ENCODE measurements at regions not wholly inside any gene's neighbourhood (a gene's known extent, or its start where the extent isn't known, plus 50 kb on each side); places are given as distances from the start of the nearest gene placed in this dataset.
"Not testable (repeated sequence)": the region's sequence is repeated elsewhere in the genome, so short reads cannot be mapped to it uniquely, and the experiment has no call there.

DNA sequence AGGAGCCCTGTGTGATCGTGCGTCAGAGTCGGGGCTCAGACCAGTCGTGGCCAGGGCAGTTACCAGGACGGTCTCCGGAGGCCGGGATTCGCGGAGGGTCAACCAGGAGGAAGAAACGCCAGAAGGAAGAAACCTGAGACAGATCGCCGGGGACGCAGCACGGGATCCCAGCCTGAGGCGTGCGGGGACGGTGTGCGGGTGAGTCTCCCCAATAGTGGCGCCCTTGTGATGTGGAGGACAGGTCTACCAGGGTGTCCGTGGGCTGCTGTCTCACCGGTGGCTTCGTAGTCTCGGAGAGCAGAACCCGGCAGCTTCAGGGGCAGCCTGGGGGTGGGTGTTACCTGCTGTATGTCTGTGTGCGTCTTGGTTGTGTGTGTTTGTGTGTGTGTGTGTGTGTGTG, 1399.1 kb upstream of the PCDH10 start:
- not testable (repeated sequence) for DNase-seq (ENCODE audit: low read depth in 4 of 4, low spot score in 2 of 4)

DNA sequence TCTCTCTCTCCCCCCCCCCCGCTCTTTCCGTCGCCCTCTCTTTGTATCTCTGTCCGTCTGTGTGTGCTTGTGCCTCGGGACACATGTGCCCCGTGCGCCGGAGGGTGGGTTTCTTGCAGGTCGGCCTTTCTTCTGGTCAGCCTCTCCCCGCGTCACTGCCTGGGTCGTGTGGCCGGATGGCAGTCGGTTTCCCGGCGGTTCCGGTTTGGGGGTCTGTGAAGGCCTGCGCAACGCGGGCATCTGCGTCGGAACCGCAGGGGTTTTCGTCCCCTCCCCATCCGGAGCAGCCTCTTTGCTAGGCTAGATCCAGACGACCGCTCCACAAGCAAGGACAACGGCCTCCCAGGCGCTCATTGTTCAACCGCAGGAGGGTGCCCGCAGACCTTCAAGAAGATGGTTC, 1398.6 kb upstream of the PCDH10 start:
- DNase-seq (ENCODE audit: low read depth in 4 of 4, low spot score in 2 of 4) = not testable (repeated sequence)

DNA sequence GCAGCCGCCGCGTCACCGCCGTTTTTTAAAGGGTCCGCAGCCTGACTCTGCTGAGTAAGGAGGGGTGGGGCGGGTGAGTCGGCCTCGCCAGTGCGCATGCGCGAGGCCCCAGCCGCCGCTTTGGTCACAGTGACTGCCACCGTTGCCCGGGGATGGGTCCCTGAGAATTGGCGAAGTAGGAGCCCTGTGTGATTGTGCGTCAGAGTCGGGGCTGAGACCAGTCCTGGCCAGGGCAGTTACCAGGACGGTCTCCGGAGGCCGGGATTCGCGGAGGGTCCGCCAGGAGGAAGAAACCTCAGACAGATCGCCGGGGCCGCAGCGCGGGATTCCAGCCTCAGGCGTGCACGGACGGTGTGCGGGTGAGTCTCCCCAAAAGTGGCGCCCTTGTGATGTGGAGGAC, 1386.9 kb upstream of the PCDH10 start:
- not testable (repeated sequence) for DNase-seq (ENCODE audit: low read depth in 4 of 4, low spot score in 2 of 4)

DNA sequence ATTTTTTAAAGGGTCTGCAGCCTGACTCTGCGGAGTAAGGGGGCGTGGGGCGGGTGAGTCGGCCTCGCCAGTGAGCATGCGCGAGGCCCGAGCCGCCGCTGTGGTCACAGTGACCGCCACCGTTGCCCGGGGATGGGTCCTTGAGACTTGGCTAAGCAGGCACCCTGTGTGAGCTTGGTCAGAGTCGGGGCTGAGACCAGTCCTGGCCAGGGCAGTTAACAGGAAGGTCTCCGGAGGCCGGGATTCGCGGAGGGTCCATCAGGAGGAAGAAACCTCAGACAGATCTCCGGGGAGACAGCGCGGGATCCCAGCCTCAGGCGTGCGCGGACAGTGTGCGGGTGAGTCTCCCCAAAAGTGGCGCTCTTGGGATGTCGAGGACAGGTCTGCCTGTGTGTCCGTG, 1384.4 kb upstream of the PCDH10 start:
- DNase-seq (ENCODE audit: low read depth in 4 of 4, low spot score in 2 of 4) = no peak

DNA sequence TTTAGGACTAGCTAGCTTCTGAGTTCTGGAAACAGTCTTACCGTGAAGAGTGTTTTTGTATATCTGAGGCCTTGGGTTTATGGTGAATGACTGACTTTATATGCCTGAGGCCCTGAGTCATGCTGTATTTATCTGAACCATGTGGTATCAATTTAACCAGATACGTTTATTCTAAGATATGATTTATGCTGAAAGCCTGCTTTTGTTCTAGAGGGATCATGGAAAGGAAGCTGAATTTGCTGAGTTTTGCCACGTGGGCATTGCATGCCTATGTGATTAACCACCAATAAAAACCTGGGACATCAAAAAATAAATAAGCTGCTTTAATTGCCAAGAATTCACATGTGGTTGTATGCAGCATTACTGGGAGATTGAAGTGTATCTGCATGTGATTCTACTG, 1374.7 kb upstream of the PCDH10 start:
- DNase-seq (ENCODE audit: low read depth in 4 of 4, low spot score in 2 of 4) = not testable (repeated sequence)

DNA sequence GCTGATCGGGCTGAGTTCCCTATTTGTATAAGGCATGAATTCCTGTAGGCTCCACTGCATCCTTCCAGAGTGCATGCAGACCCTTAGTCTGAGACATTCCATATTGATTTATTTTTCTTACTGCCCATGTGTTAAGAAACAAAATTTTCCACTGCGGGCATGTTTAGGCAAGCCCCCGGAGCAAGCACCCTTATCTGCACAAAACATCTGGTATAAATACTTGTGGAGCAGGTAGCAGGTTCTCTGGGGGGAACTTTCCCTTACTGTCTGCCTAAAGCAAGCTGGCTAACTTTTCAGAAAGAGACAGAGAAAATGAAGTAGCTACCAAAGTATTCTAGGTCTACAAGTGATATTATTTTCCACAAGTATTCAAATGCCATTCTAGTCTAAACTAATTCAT, 1338.5 kb upstream of the PCDH10 start:
- not testable (repeated sequence) for DNase-seq (ENCODE audit: low read depth in 4 of 4, low spot score in 2 of 4)
